AG10803 (cell line): ENCODE measurements at regions not wholly inside any gene's neighbourhood (a gene's known extent, or its start where the extent isn't known, plus 50 kb on each side); places are given as distances from the start of the nearest gene placed in this dataset.
A peak's percentile ranks its signal among the peaks of the same experiment; 100 is the strongest.

ENCODE experiments used
- DNase-seq: peaks from one replicate; pipeline ENCODE4 v3.0.0; 2010; ENCODE audit warnings: low read depth
- H3K4me3 ChIP-seq: 2 replicates; pipeline ENCODE4 v1.5.1; 2011; ENCODE audit warnings: mild to moderate bottlenecking, low read length, control low read depth
- TF ChIP-seq, protein P1 (sequence below): conservative IDR thresholded peaks from 2 replicates; pipeline ENCODE4 v1.5.1; 2011; ENCODE audit warnings: mild to moderate bottlenecking, low read length, control low read depth, inconsistent platforms

DNA sequence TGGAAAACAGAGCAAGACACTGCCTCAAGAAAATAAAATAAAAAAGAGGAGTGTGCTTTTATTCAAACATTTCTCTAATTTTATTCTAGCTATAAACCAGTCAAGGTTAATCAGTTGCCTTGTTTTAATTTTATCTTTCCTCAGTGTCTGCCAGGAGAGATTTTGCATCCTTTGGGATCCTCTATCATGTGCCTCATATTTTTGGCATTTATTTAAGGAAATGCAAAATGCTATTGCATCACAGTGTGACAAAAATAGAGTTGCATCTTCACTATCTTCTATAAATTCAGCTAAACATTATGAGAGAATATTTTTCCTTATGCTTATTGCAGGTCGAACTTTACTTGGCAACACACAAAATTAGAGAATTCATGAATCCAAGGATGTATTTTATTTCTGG lies 639.0 kb upstream of the KLF12 start:
- TF ChIP-seq, protein P1, sequence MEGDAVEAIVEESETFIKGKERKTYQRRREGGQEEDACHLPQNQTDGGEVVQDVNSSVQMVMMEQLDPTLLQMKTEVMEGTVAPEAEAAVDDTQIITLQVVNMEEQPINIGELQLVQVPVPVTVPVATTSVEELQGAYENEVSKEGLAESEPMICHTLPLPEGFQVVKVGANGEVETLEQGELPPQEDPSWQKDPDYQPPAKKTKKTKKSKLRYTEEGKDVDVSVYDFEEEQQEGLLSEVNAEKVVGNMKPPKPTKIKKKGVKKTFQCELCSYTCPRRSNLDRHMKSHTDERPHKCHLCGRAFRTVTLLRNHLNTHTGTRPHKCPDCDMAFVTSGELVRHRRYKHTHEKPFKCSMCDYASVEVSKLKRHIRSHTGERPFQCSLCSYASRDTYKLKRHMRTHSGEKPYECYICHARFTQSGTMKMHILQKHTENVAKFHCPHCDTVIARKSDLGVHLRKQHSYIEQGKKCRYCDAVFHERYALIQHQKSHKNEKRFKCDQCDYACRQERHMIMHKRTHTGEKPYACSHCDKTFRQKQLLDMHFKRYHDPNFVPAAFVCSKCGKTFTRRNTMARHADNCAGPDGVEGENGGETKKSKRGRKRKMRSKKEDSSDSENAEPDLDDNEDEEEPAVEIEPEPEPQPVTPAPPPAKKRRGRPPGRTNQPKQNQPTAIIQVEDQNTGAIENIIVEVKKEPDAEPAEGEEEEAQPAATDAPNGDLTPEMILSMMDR = no peak
- peak; percentile 12 for DNase-seq
- no peak overlapping the region for H3K4me3 ChIP-seq

DNA sequence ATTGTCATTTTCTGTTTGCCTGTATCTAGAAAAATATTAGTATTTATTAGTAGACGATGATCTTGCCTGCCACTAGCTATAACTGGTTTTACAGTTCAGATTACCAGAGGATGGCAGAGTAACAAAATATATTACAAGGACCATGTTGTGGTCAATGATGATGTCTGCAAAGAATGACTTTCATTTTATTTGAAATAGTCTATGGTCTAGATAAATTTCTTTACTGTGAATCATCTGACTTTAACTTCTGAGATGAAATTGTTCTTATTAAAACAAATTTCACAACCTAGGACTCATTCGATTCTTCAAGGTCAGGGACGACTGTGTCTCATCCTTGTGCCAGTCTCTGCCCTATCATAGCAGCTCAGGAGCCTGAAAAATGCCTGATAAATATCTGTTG lies 637.8 kb upstream of the KLF12 start:
- TF ChIP-seq, protein P1 = no peak
- no peak overlapping the region for H3K4me3 ChIP-seq
- peak; percentile 89 for DNase-seq

DNA sequence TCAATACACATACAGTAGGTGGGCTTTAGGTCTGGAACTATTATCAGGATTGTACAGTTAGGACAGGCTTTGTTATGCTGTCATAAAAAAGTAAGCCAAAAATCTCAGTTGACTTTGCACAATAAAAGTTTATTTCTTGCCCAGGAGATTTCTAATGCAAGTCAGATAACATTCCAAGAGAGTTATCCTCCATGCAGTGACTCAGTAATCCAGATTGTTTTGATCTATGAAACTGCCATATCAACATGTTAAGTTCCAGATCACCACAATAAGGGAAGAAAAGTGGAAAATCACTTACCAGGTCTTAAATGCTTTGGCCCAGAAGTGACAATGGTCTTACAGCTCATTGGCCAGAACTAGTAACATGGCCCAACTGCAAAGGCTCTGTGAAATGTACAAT lies 636.2 kb upstream of the KLF12 start:
- DNase-seq = peak; percentile 97
- TF ChIP-seq, protein P1 = no peak
- H3K4me3 ChIP-seq = no peak overlapping the region

DNA sequence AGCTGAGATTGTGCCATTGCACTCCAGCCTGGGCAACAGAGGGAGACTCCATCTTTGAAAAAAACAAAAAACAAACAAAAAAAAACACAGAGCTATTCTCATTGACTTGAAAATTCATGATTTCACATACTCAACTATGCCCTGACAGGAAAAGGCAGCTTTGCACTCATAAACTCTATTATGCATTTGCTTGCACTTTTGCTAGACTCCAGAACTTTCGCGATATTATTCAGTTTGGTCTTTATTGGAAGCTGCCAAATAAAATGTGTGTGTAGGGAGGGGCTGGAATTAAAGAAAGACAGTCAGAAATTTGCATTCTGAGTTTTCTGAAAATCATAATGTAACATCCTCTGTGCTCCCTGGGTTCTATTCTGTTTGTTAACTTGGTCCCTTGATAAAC lies 635.1 kb upstream of the KLF12 start:
- H3K4me3 ChIP-seq = no peak overlapping the region
- no peak for DNase-seq
- TF ChIP-seq, protein P1 = no peak

DNA sequence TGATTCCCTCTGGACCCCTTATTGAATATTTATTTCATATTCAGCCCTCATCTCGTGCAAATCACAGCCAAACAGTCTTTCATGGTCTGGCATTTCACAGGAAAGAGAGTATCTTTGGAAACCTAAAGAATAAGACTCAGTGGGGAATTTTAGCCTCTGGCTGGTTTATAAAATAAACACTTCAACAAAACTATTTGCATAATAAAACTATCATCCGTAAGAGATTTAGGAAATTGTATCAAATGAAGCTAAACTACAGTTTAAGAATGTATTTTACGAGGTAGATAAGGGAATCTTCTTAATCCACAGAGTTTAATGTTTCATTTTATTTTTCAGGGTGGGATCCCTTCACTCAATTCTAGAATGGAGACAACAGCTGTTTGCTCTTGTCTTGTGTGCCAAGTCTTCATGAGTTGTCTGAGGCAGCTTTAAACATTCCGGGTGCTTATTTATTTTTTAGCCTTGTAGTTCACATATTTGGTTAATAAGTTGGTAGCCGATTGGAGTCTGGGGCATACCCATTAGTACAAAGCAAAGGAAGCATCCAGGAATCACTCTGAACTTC lies 634.4 kb upstream of the KLF12 start:
- DNase-seq = no peak
- TF ChIP-seq, protein P1 = no peak
- H3K4me3 ChIP-seq = no peak overlapping the region

DNA sequence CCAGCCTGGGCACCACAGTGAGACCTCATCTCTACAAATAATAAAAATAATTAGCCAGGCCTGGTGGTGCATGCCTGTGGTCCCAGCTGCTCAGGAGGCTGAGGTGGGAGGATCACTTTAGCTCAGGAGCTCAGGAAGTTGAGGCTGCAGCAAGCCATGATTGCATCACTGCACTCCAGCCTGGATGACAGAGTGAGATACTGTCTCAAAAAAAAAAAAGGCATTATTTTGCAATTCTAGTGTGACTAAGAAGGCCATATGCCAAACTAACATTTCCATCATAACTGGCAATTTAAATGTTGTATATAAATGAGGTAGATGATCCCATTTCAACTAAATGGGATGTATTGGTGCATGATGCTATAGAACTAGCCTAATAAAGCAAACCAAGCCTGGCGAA lies 632.8 kb upstream of the KLF12 start:
- TF ChIP-seq, protein P1 = no peak
- DNase-seq = peak; percentile 77
- no peak overlapping the region for H3K4me3 ChIP-seq

DNA sequence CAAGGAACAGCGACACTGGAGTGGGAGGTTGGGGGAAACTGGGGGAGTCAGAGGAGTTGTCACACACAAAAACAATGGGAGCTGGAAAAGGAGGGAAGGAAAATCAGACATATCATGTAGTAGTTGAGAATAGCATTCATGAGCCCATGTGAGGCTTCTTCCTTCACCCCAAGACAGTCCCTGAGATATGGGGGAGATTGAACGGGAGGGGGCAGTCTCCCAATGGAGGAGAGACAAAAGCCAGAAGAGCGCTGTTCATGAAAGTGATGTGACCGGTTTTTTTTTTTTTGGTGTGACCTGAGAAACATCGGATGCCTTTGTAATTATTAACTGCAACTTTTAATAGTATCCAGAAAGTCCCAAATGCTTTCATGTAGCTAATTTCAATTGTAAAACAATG lies 631.8 kb upstream of the KLF12 start:
- DNase-seq = no peak
- TF ChIP-seq, protein P1 = no peak

More for the DNA sequence above, 631.8 kb upstream of the KLF12 start:
- no peak overlapping the region for H3K4me3 ChIP-seq
